ENCODE measurements at regions not wholly inside any gene's neighbourhood (a gene's known extent, or its start where the extent isn't known, plus 50 kb on each side); places are given as distances from the start of the nearest gene placed in this dataset.

- Mint-ChIP-seq H3K27me3 (ENCODE audit: low read depth) (peaks cover 2% of the 10 kb centered on the region), H3K36me3 (ENCODE audit: low read depth) (no peaks in the 10 kb centered on the region), H3K4me3 (ENCODE audit: low read depth) (no peak overlapping the region), H3K9me3 (no peaks in the 10 kb centered on the region), H3K4me1 (ENCODE audit: low read depth) (no peaks in the 10 kb centered on the region), H3K27ac (no peak overlapping the region)
- DNase-seq (ENCODE audit: low spot score): no peak
- intact Hi-C loops (cut with micrococcal nuclease): no loop called here
These were observed 223.3 kb upstream of the GPR26 start for GRCh38 chr10:123442901-123443300.

- H3K27me3 Mint-ChIP-seq (ENCODE audit: low read depth): peaks cover 2% of the 10 kb centered on the region
- no peaks in the 10 kb centered on the region for H3K36me3 Mint-ChIP-seq (ENCODE audit: low read depth)
- no peak for DNase-seq (ENCODE audit: low spot score)
- intact Hi-C loops (cut with micrococcal nuclease): no loop called here
- no peak overlapping the region for H3K4me3 Mint-ChIP-seq (ENCODE audit: low read depth)
- no peak overlapping the region for H3K27ac Mint-ChIP-seq
- no peaks in the 10 kb centered on the region for H3K9me3 Mint-ChIP-seq
- H3K4me1 Mint-ChIP-seq (ENCODE audit: low read depth): no peaks in the 10 kb centered on the region
These were observed 222.2 kb upstream of the GPR26 start for GRCh38 chr10:123443924-123444323.

- no peaks in the 10 kb centered on the region for H3K4me1 Mint-ChIP-seq (ENCODE audit: low read depth)
- H3K27ac Mint-ChIP-seq: no peak overlapping the region
- H3K27me3 Mint-ChIP-seq (ENCODE audit: low read depth): no peaks in the 10 kb centered on the region
- H3K4me3 Mint-ChIP-seq (ENCODE audit: low read depth): no peak overlapping the region
- intact Hi-C loops (cut with micrococcal nuclease): no loop called here
- no peaks in the 10 kb centered on the region for H3K36me3 Mint-ChIP-seq (ENCODE audit: low read depth)
- H3K9me3 Mint-ChIP-seq: no peaks in the 10 kb centered on the region
- no peak for DNase-seq (ENCODE audit: low spot score)
These were observed 220.8 kb upstream of the GPR26 start for GRCh38 chr10:123445261-123445775.

- H3K27ac Mint-ChIP-seq: no peak overlapping the region
- no peaks in the 10 kb centered on the region for H3K9me3 Mint-ChIP-seq
- no peaks in the 10 kb centered on the region for H3K36me3 Mint-ChIP-seq (ENCODE audit: low read depth)
- H3K4me1 Mint-ChIP-seq (ENCODE audit: low read depth): no peaks in the 10 kb centered on the region
- intact Hi-C loops (cut with micrococcal nuclease): no loop called here
- DNase-seq (ENCODE audit: low spot score): no peak
- no peak overlapping the region for H3K4me3 Mint-ChIP-seq (ENCODE audit: low read depth)
- H3K27me3 Mint-ChIP-seq (ENCODE audit: low read depth): no peaks in the 10 kb centered on the region
These were observed 219.6 kb upstream of the GPR26 start for GRCh38 chr10:123446449-123447156.

GRCh38 chr10:123449234-123449962 lies 216.8 kb upstream of the GPR26 start:
- H3K4me1 Mint-ChIP-seq (ENCODE audit: low read depth): no peaks in the 10 kb centered on the region
- intact Hi-C loops (cut with micrococcal nuclease): no loop called here
- no peaks in the 10 kb centered on the region for H3K27me3 Mint-ChIP-seq (ENCODE audit: low read depth)
- H3K4me3 Mint-ChIP-seq (ENCODE audit: low read depth): no peak overlapping the region
- no peak overlapping the region for H3K27ac Mint-ChIP-seq
- DNase-seq (ENCODE audit: low spot score): no peak
- no peaks in the 10 kb centered on the region for H3K36me3 Mint-ChIP-seq (ENCODE audit: low read depth)
- no peaks in the 10 kb centered on the region for H3K9me3 Mint-ChIP-seq

GRCh38 chr10:123450956-123451605 lies 215.1 kb upstream of the GPR26 start:
- H3K27ac Mint-ChIP-seq: no peak overlapping the region
- intact Hi-C loops (cut with micrococcal nuclease): no loop called here
- no peaks in the 10 kb centered on the region for H3K27me3 Mint-ChIP-seq (ENCODE audit: low read depth)
- no peak for DNase-seq (ENCODE audit: low spot score)
- no peaks in the 10 kb centered on the region for H3K36me3 Mint-ChIP-seq (ENCODE audit: low read depth)
- H3K4me3 Mint-ChIP-seq (ENCODE audit: low read depth): no peak overlapping the region
- H3K4me1 Mint-ChIP-seq (ENCODE audit: low read depth): no peaks in the 10 kb centered on the region
- H3K9me3 Mint-ChIP-seq: no peaks in the 10 kb centered on the region

GRCh38 chr10:123451618-123452245 lies 214.4 kb upstream of the GPR26 start:
- H3K27ac Mint-ChIP-seq: no peak overlapping the region
- no peaks in the 10 kb centered on the region for H3K4me1 Mint-ChIP-seq (ENCODE audit: low read depth)
- no peaks in the 10 kb centered on the region for H3K9me3 Mint-ChIP-seq
- intact Hi-C loops (cut with micrococcal nuclease): no loop called here
- DNase-seq (ENCODE audit: low spot score): no peak
- H3K36me3 Mint-ChIP-seq (ENCODE audit: low read depth): no peaks in the 10 kb centered on the region
- H3K27me3 Mint-ChIP-seq (ENCODE audit: low read depth): no peaks in the 10 kb centered on the region
- no peak overlapping the region for H3K4me3 Mint-ChIP-seq (ENCODE audit: low read depth)

- H3K4me3 Mint-ChIP-seq (ENCODE audit: low read depth): no peak overlapping the region
- no peaks in the 10 kb centered on the region for H3K9me3 Mint-ChIP-seq
- no peaks in the 10 kb centered on the region for H3K36me3 Mint-ChIP-seq (ENCODE audit: low read depth)
- H3K4me1 Mint-ChIP-seq (ENCODE audit: low read depth): no peaks in the 10 kb centered on the region
- intact Hi-C loops (cut with micrococcal nuclease): no loop called here
- H3K27ac Mint-ChIP-seq: no peak overlapping the region
- DNase-seq (ENCODE audit: low spot score): no peak
- no peaks in the 10 kb centered on the region for H3K27me3 Mint-ChIP-seq (ENCODE audit: low read depth)
These were observed 211.2 kb upstream of the GPR26 start for GRCh38 chr10:123454987-123455386.

- no peak for DNase-seq (ENCODE audit: low spot score)
- intact Hi-C loops (cut with micrococcal nuclease): no loop called here
- Mint-ChIP-seq H3K4me3 (ENCODE audit: low read depth) (no peak overlapping the region), H3K27me3 (ENCODE audit: low read depth) (no peaks in the 10 kb centered on the region), H3K4me1 (ENCODE audit: low read depth) (no peaks in the 10 kb centered on the region), H3K9me3 (no peaks in the 10 kb centered on the region), H3K36me3 (ENCODE audit: low read depth) (no peaks in the 10 kb centered on the region), H3K27ac (no peak overlapping the region)
These were observed 210.3 kb upstream of the GPR26 start for GRCh38 chr10:123455861-123456260.

- Mint-ChIP-seq H3K9me3 (no peaks in the 10 kb centered on the region), H3K4me3 (ENCODE audit: low read depth) (no peak overlapping the region), H3K4me1 (ENCODE audit: low read depth) (no peaks in the 10 kb centered on the region), H3K27ac (no peak overlapping the region), H3K36me3 (ENCODE audit: low read depth) (no peaks in the 10 kb centered on the region), H3K27me3 (ENCODE audit: low read depth) (no peaks in the 10 kb centered on the region)
- intact Hi-C loops (cut with micrococcal nuclease): no loop called here
- no peak for DNase-seq (ENCODE audit: low spot score)
These were observed 207.2 kb upstream of the GPR26 start for GRCh38 chr10:123458933-123459332.

- intact Hi-C loops (cut with micrococcal nuclease): no loop called here
- H3K27me3 Mint-ChIP-seq (ENCODE audit: low read depth): no peaks in the 10 kb centered on the region
- no peak overlapping the region for H3K27ac Mint-ChIP-seq
- no peaks in the 10 kb centered on the region for H3K36me3 Mint-ChIP-seq (ENCODE audit: low read depth)
- H3K4me3 Mint-ChIP-seq (ENCODE audit: low read depth): no peak overlapping the region
- DNase-seq (ENCODE audit: low spot score): no peak
- no peaks in the 10 kb centered on the region for H3K9me3 Mint-ChIP-seq
- H3K4me1 Mint-ChIP-seq (ENCODE audit: low read depth): no peaks in the 10 kb centered on the region
These were observed 206.6 kb upstream of the GPR26 start for GRCh38 chr10:123459371-123460091.

- Mint-ChIP-seq H3K9me3 (no peaks in the 10 kb centered on the region), H3K27ac (no peak overlapping the region), H3K27me3 (ENCODE audit: low read depth) (no peaks in the 10 kb centered on the region), H3K4me1 (ENCODE audit: low read depth) (no peaks in the 10 kb centered on the region), H3K4me3 (ENCODE audit: low read depth) (no peak overlapping the region), H3K36me3 (ENCODE audit: low read depth) (no peaks in the 10 kb centered on the region)
- no peak for DNase-seq (ENCODE audit: low spot score)
- intact Hi-C loops (cut with micrococcal nuclease): no loop called here
These were observed 203.9 kb upstream of the GPR26 start for GRCh38 chr10:123462246-123462645.

All from activated T-helper 2 cell treated with anti-CD3 and anti-CD28 coated beads, Interferon-gamma antibody, Interleukin-2, Interleukin-4, amounts not matched to agents 10 μg/mL and 5 μg/mL and 100 μg/mL, durations not matched to agents 14 hours and 24 hours and 36 hours (primary cell).